8988T (cell line): ENCODE measurements at regions not wholly inside any gene's neighbourhood (a gene's known extent, or its start where the extent isn't known, plus 50 kb on each side); places are given as distances from the start of the nearest gene placed in this dataset.

Source experiments
- DNase-seq: peaks from one replicate; pipeline ENCODE4 v3.0.0; 2011

DNA sequence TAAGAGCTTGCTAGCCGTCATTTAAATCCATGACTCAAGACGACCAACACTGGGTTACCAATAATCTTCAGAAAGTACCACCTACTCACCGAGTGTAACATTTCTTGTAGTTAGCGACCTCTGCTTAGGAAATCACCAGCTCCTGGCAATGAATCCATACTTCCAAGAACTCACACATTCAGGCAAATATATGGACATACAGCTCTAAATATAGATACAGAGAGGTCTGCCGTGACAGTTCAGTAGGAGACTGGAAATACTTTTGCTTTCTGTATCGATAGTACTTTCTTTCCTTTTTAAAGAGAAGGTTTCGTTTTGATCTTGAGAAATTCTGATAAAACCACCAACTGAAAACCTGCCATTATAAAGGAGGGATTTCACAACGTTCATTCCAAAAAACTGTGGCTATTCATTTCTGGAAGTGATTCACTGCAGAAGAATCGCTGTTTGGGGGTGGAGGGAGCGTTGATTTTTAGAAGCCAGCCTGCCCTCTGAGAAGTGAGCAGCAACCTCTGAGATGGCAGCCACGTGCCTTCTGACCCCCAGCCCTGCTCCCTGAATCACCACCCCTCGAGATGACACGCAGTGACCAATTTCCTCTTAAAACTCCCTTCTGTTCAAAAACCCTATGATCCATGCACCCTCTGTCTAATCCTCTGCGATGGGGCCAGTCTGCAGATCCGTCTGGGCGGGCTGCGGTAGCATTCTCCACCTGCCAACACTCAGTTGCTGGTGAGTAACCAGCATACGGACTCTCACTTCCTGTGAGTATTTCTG lies 179.0 kb upstream of the KLF14 start:
- no peak for DNase-seq

DNA sequence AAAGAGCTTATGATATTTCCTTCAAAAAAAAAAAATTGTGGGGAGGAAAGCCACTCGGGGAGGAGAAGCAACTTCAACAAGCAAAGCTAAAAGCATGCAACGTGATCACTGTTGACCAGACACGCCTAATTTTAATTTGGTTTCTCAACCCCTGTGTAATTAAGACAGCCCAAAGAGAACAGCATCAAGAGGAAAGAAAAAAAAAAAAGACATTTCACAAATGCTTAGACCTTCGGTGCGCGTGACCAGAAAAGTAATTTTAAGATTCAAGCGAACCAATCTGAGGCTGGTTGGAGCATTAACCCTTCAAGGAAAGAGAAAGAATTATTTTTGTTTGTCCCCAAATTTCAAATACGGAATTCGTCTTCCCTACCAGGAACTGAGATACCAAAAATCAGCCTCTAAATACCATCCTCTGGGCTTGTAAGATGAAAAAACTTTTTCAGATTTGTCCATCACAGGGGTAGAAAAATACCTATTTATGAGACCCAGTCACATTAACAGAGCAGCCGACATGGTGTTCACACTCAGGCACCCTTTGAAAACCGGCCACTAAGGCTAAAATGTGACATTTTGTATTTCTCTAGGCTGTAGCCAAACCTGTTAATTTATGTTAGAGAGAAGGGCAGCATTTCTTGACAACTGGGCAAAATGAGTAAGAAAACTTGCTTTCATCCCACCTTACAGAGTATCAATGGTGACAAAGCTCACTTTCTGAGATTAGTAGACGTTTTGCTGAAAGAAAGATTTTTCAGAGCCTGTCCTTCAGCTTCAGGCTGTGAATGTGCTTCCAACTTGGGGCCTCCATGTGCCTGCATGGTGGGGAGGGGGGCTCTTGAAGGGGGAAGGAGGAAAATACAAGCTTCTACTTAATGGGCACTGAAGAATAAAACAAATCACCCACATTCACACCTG lies 179.9 kb upstream of the KLF14 start:
- DNase-seq, result no peak

DNA sequence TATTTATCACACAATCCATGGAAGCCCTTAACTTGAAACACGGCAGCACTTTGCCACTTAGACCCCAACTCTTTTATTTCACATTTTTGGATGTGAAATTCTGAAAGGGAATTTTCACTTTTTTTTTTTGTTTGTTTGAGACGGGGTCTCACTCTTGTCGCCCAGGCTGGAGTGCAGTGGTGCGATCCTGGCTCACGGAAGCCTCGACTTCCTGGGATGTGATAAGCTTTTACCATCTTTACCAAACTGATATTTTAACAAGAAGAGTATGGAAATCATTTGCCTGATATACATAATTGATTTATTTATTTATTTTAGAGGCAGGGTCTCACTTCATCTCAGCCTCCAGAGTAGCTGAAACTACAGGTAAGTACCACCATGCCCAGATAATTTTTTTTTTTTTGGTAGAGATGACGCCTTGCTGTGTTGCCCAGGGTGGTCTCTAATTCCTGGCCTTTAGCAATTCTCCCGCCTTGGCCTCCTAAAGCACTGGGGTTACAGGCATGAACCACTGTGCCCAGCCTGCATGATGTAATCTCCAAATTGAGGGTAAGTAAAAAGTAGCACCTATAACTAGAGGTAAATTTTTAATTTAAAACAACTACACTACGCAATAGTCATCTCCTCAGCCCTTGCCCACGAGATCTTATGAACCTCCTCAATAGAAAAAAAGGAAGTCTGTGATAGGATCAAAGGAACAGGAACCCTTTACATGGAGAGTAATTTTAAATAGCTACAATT lies 180.7 kb upstream of the KLF14 start:
- no peak for DNase-seq

DNA sequence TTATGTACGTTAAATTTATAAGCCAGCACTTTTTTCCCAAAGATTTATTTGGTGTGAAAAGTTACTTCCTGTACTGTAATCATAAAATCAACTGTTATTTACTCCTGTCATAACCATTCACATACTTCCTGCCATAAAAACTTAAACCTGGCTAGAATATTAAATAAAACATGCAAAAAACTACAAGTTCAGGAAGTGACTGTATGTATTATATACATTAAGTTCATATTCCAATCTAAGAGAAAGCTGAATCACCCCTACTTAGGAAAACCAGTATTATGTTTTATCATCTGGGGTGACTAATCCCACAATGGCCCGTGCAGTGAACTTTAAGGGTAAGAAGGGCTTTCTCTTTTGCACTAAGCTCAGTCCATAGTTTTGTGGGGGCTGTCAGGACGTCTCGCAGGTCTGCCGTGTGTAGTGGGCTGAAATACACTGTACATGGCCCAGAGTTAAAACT lies 183.7 kb upstream of the KLF14 start:
- DNase-seq, result no peak

DNA sequence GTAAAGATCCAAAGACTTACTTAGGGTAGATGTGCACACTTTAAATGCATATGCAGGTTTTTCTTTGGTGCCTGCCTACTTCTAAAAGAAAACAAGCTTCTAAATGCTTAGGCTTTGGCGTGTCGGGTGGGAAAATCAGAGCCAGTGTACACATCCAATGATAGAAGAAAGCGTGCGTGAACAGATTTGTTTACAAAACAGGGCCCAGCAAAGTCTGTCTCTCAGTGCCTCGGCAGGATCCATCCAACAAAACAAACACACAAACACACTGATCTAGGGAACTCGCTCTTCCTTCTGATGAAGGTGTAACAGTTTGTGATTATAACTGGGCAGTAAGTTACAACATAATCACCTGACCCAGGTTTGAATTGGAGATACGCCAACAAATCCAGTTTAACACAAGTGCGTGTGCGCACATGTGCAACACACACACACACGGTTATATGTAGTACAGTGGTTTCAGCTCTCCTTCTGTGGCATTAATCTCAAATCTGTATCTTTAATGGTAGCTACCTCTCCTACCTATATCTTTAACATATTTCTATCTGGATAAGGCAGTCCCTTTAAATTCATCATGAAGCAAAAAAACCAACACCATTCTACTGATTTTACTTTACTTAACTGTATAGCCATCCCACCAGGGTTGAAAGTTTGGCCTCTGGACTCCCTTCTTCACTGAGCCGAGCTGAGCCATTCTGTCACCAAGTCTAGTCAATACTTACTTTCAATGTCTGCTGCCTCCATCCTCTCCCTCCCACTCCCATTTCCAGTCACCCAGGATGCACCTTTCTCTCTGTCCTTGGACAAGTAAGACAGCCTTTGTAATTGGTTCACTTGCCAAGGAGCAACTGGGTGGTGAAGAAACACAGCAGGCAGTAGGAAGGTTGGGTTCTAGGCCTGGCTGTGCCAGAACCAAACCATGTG lies 184.4 kb upstream of the KLF14 start:
- DNase-seq, result no peak

DNA sequence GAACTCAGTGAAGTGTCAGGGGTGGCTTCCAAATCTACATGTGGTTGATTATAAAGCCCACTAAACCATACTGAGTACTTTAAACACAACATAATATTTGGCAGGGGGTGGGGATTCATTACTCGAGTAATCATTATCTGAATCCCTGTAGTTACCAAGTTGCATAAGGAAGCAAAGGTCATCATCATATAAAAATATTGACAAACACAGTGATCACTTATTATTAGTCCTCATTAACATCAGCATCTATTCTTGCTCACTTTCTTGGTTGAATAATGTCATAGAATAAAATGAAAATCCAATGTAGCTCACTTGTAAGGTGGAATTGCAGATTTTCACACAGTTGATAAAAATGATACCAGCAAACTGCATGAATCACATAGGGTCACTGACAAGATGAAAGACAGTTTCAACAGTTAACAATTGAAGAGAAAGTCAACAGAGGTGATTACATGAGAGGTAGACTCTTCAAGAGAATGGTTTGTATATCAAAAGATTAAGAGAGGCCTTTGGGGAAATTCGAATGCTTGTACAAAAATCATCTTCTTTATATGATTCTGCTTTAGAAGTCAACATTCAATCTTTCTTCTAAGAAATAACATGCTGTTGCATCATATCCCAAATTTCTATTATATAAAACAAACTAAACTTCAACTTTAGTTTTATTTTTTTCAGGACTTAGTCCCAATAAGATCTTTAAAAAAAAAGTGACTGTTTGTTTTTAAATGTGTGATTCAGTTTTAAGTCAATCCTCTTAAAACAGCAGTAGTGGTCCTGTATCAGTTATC lies 185.5 kb upstream of the KLF14 start:
- no peak for DNase-seq

DNA sequence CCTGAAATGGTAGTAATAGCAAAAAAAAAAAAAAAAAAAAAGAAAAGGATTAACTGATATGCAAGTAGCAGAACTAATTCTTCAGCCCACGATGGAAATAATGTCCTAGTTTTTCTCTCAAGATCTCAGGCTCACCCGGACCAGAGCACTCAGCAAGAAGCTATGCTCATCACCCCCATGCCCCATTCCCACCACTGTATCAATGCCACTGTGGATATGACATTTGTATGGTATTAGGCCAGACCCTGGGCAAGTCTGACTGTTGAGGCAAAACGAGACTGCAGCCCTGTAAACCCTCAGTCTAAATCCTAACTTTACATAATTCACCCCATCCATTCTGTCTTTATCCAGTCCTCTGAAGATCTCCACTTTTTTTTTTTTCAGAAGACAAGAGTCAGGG lies 186.1 kb upstream of the KLF14 start:
- DNase-seq, result no peak

DNA sequence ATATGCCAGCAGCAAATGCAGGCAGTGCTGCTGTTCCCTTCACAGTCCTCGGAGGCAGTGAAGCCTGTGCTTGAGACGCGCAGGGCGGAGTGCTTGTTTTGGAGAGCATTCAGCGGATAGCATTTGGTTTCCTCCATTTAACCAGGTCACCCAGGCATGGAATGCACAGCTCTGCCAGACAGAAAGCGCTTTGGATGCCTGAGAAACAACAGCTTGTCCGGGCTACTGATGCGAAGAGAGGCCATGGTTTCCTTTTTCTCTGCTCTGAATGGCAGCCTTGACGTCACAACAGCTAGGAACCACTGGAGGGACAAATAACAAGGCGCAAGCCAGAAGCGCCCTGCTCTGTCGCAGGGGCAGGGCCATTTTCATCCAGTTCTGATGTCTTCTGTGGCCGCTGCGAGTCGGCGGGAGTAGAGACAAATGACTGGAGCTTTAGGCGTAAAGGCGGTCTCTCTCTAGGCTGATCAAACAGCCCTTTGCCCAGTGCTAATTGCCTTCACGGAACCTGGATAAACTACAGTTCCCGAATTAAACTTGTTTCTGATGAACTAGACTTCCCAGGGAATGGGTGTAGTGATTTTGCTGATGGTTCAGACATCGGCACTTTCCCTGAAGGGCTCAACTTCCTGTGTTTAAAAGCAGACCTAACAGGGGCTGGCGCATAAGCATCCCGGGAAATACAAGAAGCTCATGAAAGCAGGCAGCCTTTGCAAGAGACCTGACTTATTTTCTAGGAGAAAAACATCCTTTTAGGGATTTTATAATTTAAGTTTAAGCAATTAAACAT lies 187.6 kb upstream of the KLF14 start:
- no peak for DNase-seq

DNA sequence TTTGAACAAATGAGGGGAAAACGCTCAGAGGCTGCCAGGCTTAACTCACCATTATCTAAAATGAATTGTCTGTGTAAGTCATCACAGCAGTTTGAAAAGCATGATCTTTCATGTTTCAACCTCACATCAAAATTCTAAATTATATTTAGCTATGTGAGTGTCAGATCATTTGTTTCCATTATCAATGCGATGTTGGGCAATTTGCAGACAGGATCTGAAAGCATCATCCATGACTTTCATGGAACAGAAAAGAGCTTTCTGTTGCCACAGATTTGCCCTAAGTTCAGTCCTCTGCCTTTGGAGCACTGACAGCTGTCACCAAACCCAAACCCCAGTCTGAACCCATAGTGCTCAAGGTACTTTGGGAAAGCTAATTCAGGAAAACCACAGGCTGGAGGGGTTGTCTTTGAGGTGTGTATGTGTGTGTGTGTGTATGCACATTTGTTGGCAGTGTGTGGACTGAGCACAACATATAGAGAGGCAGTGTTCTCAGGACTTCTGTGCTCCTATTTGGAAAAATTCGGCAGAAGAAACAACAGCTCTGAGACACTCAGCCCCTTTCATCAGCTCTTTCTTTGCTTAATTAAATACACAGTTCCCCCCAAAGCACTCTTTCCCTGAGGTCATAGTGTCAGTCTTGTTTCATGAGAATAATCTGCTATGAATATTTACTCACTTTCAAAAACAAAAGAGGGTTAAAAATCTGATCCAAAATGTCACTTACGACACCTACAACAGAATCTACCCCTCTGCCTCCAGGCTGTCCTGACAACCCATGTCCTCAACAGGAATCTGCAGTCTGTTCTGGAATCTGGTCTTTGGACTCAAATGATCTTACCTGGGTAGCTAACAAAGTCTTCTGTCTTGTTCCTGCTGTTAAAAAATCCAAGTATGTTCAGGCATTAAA lies 188.5 kb upstream of the KLF14 start:
- no peak for DNase-seq

DNA sequence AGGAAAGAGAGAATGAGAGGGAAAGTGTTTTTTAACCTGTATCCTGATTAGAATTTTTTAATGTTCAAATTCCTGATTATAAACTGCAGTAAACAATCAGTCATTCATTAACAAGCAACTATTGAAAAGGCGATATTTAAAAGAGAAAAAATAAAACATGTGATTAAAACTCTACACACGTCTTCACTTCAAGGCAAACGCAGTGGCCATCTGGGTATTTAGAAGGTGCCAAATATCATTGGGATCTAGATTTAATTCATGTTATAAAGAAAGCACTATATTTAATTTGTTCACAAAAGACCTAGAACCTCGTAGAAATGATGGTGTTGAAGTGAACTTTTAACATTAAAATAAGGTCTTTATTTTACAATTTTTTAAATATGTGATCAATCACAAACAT lies 189.4 kb upstream of the KLF14 start:
- DNase-seq, result no peak

DNA sequence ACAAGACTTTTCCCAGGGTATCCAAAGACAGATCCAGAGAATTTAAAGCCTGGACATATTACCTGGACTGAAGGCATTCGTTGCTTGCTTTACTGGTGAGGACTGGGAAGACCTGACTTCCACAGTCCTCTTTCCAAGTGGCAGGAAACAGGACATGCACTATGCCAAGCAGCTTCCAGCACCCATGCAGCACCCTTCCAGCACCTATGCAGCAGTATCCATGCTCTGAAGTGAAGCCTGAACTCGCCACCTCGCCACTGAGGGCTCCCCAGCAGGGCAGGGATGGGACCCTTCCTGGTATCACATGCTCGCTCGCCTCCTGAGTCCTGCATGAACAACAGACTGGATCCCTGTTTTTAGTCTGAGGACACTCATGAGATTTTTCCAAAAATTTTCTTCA lies 189.9 kb upstream of the KLF14 start:
- DNase-seq, result no peak

DNA sequence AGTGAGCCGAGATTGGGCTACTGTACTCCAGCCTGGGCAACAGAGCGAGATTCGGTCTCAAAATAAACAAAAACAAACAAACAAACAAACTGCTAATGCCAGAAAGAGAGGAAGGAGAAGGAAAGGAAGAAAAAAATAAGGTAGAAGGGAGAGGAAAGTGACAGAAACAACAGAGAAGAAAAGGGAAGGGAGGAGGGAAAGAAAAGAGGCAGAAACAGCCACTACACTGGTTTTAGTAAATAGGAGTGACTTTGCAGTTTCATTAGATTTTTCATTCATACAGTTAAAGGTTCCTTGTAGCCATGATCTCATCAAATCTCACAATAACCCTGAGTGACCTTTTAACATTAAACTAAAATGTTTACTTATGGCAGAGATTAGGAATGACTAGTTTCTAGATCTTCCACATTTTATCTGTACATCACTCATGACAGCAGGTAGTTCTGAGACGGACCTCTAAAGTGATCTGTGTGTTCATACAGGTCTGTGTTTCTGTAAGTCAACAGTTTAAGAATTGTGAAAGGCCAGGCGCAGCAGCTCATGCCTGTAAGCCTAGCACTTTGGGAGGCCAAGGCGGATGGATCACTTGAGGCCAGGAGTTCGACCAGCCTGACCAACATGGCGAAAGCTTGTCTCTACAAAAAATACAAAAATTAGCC lies 191.3 kb upstream of the KLF14 start:
- DNase-seq, result no peak

DNA sequence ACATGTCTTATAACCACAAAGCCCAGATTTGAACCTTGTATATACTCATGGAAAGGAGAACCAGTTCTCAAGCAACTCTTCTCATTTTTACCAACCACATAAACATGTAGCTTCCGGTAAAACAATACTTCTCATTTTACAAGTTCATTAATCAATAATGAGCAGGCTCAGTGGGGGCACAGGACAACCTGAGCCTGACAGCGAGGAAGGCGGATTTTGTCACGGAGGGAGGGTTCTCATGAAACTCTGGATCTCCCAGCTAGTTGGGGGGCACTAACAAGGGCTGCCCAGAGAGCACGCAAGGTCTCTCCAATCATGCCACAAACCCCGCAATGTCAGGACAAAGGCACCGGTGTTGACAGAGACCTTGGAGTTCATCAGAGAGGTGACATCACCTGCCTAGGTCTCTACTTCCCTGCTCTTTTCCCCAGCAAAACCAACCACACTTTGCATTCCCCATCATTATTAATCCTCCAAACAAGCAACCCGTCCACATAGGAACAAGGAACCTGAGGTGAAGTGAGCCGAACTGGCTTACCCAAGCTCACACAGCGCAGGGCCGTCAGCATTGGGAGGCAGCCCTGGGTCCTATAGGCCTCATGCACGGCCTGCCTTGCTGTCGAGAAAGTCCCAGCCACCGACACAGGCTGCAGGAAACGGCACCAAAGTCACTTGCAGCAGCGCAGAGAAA lies 192.1 kb upstream of the KLF14 start:
- no peak for DNase-seq

DNA sequence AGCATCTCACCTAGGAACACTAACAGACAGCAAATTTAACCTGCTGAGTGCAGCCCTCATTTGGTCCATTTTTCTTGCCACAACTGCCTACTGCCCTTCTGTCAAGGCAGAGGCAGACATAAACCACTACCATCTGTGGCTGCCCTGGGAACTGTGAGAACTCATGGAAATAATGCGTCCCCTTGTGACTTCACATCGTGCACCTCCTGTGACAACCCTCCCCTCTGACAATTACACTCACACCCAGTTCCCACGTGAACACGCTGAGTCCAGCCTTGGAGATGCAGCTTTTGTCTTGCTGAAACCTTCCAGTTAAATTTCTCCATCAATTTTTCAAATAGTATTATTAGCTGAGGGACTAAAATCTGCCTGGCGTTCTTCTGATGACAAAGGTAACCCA lies 193.1 kb upstream of the KLF14 start:
- DNase-seq, result no peak

DNA sequence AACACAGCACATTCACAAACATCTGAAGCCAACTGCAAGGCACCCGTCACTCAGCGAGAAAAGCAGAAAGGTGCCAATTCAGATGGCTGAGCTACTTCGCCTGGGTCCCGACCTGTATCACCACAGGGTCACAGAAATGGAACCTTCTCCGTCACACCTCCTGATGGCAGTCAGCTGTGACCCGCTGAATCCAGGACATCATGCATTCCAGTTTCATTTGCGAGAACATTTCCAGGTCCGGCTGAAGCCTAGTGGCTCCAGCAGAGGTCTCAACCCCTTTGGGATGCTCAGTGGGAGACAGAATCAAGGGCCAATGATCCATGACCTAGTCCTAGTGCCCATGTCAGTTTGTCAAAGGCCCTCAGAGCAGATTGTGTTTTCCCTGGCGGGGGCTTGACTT lies 193.6 kb upstream of the KLF14 start:
- DNase-seq, result no peak

DNA sequence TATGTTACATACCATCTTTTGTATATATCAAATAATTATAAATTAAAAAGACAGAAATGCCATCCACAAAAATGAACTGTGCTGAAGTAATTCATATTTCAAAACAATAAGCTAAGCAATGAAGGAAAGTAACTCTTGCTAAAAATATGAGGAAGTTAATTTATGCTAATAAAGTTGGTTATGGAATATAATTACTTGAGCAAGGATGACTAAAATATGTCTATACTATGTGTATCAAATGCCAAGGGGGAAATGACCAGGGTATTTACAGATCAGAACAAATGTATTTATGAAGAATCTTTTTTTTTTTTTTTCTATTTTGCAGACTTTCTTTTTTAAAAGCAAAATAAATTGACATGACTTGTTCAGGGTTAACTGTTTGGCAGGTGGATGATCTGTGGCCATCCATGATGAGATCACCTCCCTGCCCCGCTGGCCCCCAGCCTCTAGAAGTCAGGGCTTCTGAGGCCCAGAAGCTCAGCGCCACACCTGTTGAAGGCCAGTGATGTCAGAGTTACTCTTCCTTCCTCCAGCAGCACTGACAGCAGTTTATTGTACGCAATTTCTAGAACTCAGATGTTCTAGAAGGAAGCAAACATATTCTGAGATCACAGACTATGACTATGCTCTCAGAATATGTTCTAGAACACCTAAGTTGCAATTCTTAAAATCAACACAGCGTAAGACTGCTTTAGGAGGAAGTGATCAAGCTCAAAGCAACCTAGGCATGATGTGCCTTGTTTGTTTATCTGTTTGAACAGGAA lies 196.1 kb upstream of the KLF14 start:
- no peak for DNase-seq

DNA sequence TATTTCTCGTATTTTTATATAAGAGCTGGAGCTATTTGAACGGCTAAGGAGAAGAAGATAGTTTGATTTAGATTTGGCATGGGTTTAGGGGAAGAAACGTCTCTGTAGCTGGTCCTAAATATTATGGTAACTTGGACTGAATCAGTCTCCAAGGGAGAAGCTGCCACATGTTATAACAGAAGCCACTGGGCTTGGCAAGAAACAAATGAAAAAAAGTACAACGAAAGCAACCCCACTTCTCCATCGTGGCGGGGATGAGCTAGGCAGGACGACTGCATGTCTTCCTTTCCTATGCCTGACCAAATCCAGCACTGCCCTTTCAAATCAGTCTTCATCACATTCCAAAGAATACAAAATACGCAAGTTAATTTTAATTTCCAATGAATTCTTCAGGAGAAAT lies 196.7 kb upstream of the KLF14 start:
- DNase-seq, result no peak

DNA sequence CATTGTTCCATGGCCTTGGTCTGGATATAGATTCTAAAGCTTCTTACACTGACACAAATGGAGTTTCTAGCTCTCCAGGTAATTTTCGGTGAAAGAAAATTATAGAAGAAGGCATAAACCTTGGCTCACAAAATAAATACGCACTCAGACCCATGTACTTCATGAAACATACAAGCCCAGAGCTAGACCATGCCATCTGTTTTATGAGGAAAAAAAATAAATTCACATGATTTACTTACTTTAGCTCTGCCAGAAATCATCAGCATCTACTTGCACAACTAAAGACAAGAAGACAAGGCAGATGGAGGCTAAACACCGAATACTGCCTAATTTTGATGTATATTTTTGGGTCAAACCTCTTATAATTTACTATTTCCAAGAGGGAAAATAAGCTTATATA lies 197.4 kb upstream of the KLF14 start:
- DNase-seq, result no peak
